Ovary (tissue), 3 donors: ENCODE measurements at regions not wholly inside any gene's neighbourhood (a gene's known extent, or its start where the extent isn't known, plus 50 kb on each side); places are given as distances from the start of the nearest gene placed in this dataset.

ENCODE experiments used
- CTCF ChIP-seq, 3 donors: fragments of 450-650 bp in 2 of 3; fragments of 200-600 bp in 1 of 3; IDR thresholded peaks; one replicate each; pipeline versions ENCODE4 v1.5.1 to v1.8.0; 2016 to 2022; ENCODE audit warnings: antibody characterized with exemption in 3 of 3, mild to moderate bottlenecking in 1 of 3
- EP300 ChIP-seq: sonication (generic); formaldehyde crosslinking; IDR thresholded peaks from one replicate; pipeline ENCODE4 v1.6.1; 2017; ENCODE audit warnings: antibody characterized with exemption
- POLR2A ChIP-seq: fragments of 450-650 bp; IDR thresholded peaks from one replicate; pipeline ENCODE4 v1.6.1; 2017; ENCODE audit warnings: antibody characterized with exemption, mild to moderate bottlenecking, moderate library complexity
- donor health status: DM: no; HTN: no; CAD: no.

DNA sequence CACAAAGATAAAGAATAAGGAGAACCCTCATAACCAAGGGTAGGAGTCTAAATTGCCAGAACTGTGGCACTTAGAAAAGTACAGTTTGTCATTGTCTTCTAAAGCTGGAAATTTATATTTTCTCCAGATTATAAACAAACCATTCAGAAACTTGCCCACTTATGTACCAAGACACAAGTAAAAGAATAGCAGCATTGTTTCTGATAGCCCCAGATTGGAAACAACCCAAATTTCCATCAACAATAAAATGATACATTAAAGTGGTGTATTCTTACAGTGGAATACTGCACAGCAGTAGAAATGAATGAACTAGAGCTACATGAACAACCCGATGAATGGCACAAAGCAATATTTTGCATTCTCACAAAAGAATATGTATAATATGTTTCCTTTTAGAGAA is 63.1 kb upstream of the PDHA1 start:
- TF ChIP-seq CTCF (IDR thresholded peaks at IDR 0.05) (no peak), EP300 (no peak), POLR2A (no peak)
